Keratinocyte (primary cell): ENCODE measurements at regions not wholly inside any gene's neighbourhood (a gene's known extent, or its start where the extent isn't known, plus 50 kb on each side); places are given as distances from the start of the nearest gene placed in this dataset.

Experiments used
- DNase-seq: peaks from one replicate; pipeline ENCODE4 v3.0.0-alpha.2; 2011; ENCODE audit warnings: low read depth, missing footprints, low spot score
- FAIRE-seq: peaks from 2 replicates; lab custom pipeline; 2011; peaks lifted over from hg19 to GRCh38; lab: Jason Lieb, UNC
- H2AFZ ChIP-seq: 2 replicates; pipeline ENCODE4 v1.6.0; 2012; ENCODE audit warnings: low read length, control low read depth, inconsistent platforms; ENCODE audit not compliant: control insufficient read depth
- H3K27ac ChIP-seq: 2 replicates; pipeline ENCODE4 v1.5.1; 2011; ENCODE audit warnings: low read length; ENCODE audit not compliant: control insufficient read depth, insufficient read depth
- H3K27me3 ChIP-seq: 3 replicates; pipeline ENCODE4 v1.6.0; 2011; ENCODE audit warnings: low read length; ENCODE audit not compliant: control insufficient read depth, insufficient read depth; ENCODE audit errors: extremely low read depth
- H3K36me3 ChIP-seq, 2 experiments: 2 replicates in 1 of 2; 3 replicates in 1 of 2; pipeline ENCODE4 v1.5.1; 2011; ENCODE audit warnings: low read length in 2 of 2, mild to moderate bottlenecking in 1 of 2; ENCODE audit not compliant: control insufficient read depth in 2 of 2, insufficient read depth in 2 of 2; ENCODE audit errors: extremely low read depth in 1 of 2
- H3K4me1 ChIP-seq: 3 replicates; pipeline ENCODE4 v1.5.1; 2011; ENCODE audit warnings: low read length; ENCODE audit not compliant: control insufficient read depth, insufficient read depth; ENCODE audit errors: extremely low read depth
- H3K4me2 ChIP-seq: 3 replicates; pipeline ENCODE4 v1.6.0; 2011; ENCODE audit warnings: low read depth, low read length; ENCODE audit not compliant: control insufficient read depth, insufficient read depth; ENCODE audit errors: extremely low read depth
- H3K4me3 ChIP-seq, 3 experiments: fragments of 200-600 bp in 1 of 3; sonication (generic) in 1 of 3; 2 replicates in 2 of 3; 3 replicates in 1 of 3; pipeline ENCODE4 v1.5.1; 2011 to 2016; ENCODE audit warnings: low read length in 3 of 3, mild to moderate bottlenecking in 3 of 3, control low read depth in 2 of 3, inconsistent platforms in 1 of 3, low read depth in 1 of 3, mixed read lengths in 1 of 3, mixed run types in 1 of 3, moderate library complexity in 1 of 3; ENCODE audit not compliant: control insufficient read depth in 2 of 3, insufficient read depth in 2 of 3; ENCODE audit errors: extremely low read depth in 1 of 3
- H3K79me2 ChIP-seq: 2 replicates; pipeline ENCODE4 v1.6.0; 2012; ENCODE audit warnings: low read length; ENCODE audit not compliant: control insufficient read depth, insufficient read depth
- H3K9ac ChIP-seq: 3 replicates; pipeline ENCODE4 v1.6.0; 2011; ENCODE audit warnings: low read length; ENCODE audit not compliant: control insufficient read depth, insufficient read depth; ENCODE audit errors: extremely low read depth
- H3K9me1 ChIP-seq: 3 replicates; pipeline ENCODE4 v1.6.0; 2011; ENCODE audit warnings: low read length; ENCODE audit not compliant: control insufficient read depth, insufficient read depth; ENCODE audit errors: extremely low read depth
- H3K9me3 ChIP-seq: 2 replicates; pipeline ENCODE4 v1.5.1; 2012; ENCODE audit warnings: low read depth, low read length; ENCODE audit not compliant: control insufficient read depth
- H4K20me1 ChIP-seq: 3 replicates; pipeline ENCODE4 v1.6.0; 2011; ENCODE audit warnings: low read length; ENCODE audit not compliant: control insufficient read depth, insufficient read depth; ENCODE audit errors: extremely low read depth
- CTCF ChIP-seq, 3 experiments: IDR thresholded peaks in 1 of 3; conservative IDR thresholded peaks in 1 of 3; optimal IDR thresholded peaks in 1 of 3; 2 replicates in 2 of 3; 3 replicates in 1 of 3; pipeline versions ENCODE3 to v1.5.1; 2011; ENCODE audit warnings: low read length in 3 of 3, mild to moderate bottlenecking in 3 of 3, moderate library complexity in 2 of 3, control low read depth in 1 of 3, inconsistent platforms in 1 of 3; ENCODE audit not compliant: insufficient read depth in 2 of 3; ENCODE audit errors: extremely low read depth in 1 of 3
- EZH2 ChIP-seq: IDR thresholded peaks from one replicate; pipeline ENCODE4 v1.6.1; 2012; ENCODE audit warnings: inconsistent platforms, mild to moderate bottlenecking, low read length, moderate library complexity
- dilution Hi-C: fragments of 300-500 bp; cut with MboI; formaldehyde crosslinking; loops from one replicate; pipeline ENCODE4 v1.7.0; 2020; ENCODE audit warnings: low sequenced_read_pairs; ENCODE audit not compliant: extremely low pct_ligation_motif_present

GRCh38 chr6:106745824-106746582, 116.6 kb downstream of the QRSL1 start:
- Histone ChIP-seq H3K79me2 (no peaks in the 10 kb centered on the region), H3K27ac (peak overlapping the region; percentile 72), H3K27me3 (no peaks in the 10 kb centered on the region), H4K20me1 (no peaks in the 10 kb centered on the region), H3K9ac (peak overlapping the region; percentile 66), H3K4me2 (peak overlapping the region; percentile 61), H3K4me3 (no peak overlapping the region), H3K9me3 (no peaks in the 10 kb centered on the region), H3K9me1 (no peaks in the 10 kb centered on the region), H3K4me1 (peaks cover 59% of the 10 kb centered on the region), H3K36me3 (no peaks in the 10 kb centered on the region), H2AFZ (no peak overlapping the region)
- dilution Hi-C loops, result no loop called here
- peak; percentile 79 for DNase-seq
- no peak for FAIRE-seq
- TF ChIP-seq CTCF (optimal IDR thresholded peaks at IDR 0.05 in 1 of 3, IDR thresholded peaks at IDR 0.05 in 1 of 3, conservative IDR thresholded peaks at IDR 0.05 in 1 of 3; ENCODE audit: extremely low read depth in 1 of 3, insufficient read depth in 2 of 3, low read length in 3 of 3) (no peak), EZH2 (no peak)

- peak overlapping the region; percentile 61 for H3K4me2 ChIP-seq
- H3K9me1 ChIP-seq, result no peaks in the 10 kb centered on the region
- no peaks in the 10 kb centered on the region for H3K79me2 ChIP-seq
- DNase-seq, result no peak
- H2AFZ ChIP-seq, result no peak overlapping the region
- H3K4me3 ChIP-seq, result no peak overlapping the region
- H3K4me1 ChIP-seq, result peaks cover 52% of the 10 kb centered on the region
- no peaks in the 10 kb centered on the region for H3K27me3 ChIP-seq
- H3K9ac ChIP-seq, result peak overlapping the region; percentile 66
- FAIRE-seq, result no peak
- H3K36me3 ChIP-seq, result no peaks in the 10 kb centered on the region
- TF ChIP-seq EZH2 (no peak), CTCF (optimal IDR thresholded peaks at IDR 0.05 in 1 of 3, IDR thresholded peaks at IDR 0.05 in 1 of 3, conservative IDR thresholded peaks at IDR 0.05 in 1 of 3; ENCODE audit: extremely low read depth in 1 of 3, insufficient read depth in 2 of 3, low read length in 3 of 3) (no peak)
- dilution Hi-C loops, result no loop called here
- H3K9me3 ChIP-seq, result no peaks in the 10 kb centered on the region
- peak overlapping the region; percentile 72 for H3K27ac ChIP-seq
- H4K20me1 ChIP-seq, result no peaks in the 10 kb centered on the region
Measured at GRCh38 chr6:106745197-106745770, 115.9 kb downstream of the QRSL1 start.
